HepG2 (cell line): ENCODE measurements at regions not wholly inside any gene's neighbourhood (a gene's known extent, or its start where the extent isn't known, plus 50 kb on each side); places are given as distances from the start of the nearest gene placed in this dataset.

ENCODE experiments used
- ATAC-seq: fragments of 200-7000 bp; cut with Tn5 transposase; 3 replicates; pipeline ENCODE4 v1.9.1; 2020; ENCODE audit warnings: mild to moderate bottlenecking, moderate library complexity
- BruUV-seq: library from RNA; stranded (reverse); fragments of 400-500 nt; replicated peaks from 2 replicates; lab custom pipeline; 2021; lab: Mats Ljungman, UMichigan
- CTCF ChIA-PET: fragments of 300-600 bp; formaldehyde crosslinking; extraction: SDS; loops from one replicate; lab custom pipeline; 2021; ENCODE audit warnings: low total read pairs, inconsistent platforms, low intra/inter-chr PET ratio; lab: Yijun Ruan, JAX
- POLR2A ChIA-PET: fragments of 350-600 bp; sonication (Branson Sonifier 250); formaldehyde crosslinking; loops from one replicate; lab custom pipeline; 2020; ENCODE audit warnings: antibody characterized with exemption, inconsistent platforms; lab: Yijun Ruan, JAX
- DNase-seq: peaks from one replicate; pipeline ENCODE4 v3.0.0-alpha.2; 2015; ENCODE audit warnings: low spot score
- FAIRE-seq: peaks from 3 replicates; lab custom pipeline; 2011; peaks lifted over from hg19 to GRCh38; lab: Jason Lieb, UNC
- H2AFZ ChIP-seq: one replicate; pipeline ENCODE4 v1.6.1; 2011; ENCODE audit warnings: low read length, inconsistent platforms
- H3K27ac ChIP-seq: fragments of 300-600 bp; 3 replicates; pipeline ENCODE4 v1.8.0; 2011; ENCODE audit warnings: mixed run types, mild to moderate bottlenecking, mixed read lengths, low read length, inconsistent platforms; ENCODE audit not compliant: insufficient read depth; ENCODE audit errors: extremely low read length
- H3K27me3 ChIP-seq, 2 experiments: fragments of 200-600 bp in 1 of 2; 2 replicates in 1 of 2; 3 replicates in 1 of 2; pipeline versions ENCODE4 v1.6.0 to v1.8.0; 2011; ENCODE audit warnings: low read length in 2 of 2, mild to moderate bottlenecking in 2 of 2, moderate library complexity in 2 of 2, inconsistent platforms in 1 of 2; ENCODE audit not compliant: insufficient read depth in 2 of 2, control insufficient read depth in 1 of 2
- H3K36me3 ChIP-seq, 2 experiments: fragments of 200-600 bp in 1 of 2; replicated peaks in 1 of 2; 2 replicates in 1 of 2; 3 replicates in 1 of 2; pipeline versions ENCODE4 v1.5.1 to v1.8.0; 2011; ENCODE audit warnings: low read length in 2 of 2, inconsistent platforms in 1 of 2; ENCODE audit not compliant: insufficient read depth in 2 of 2, control insufficient read depth in 1 of 2
- H3K4me1 ChIP-seq: 2 replicates; pipeline ENCODE4 v1.5.1; 2012; ENCODE audit warnings: low read length, inconsistent platforms; ENCODE audit not compliant: insufficient read depth
- H3K4me2 ChIP-seq: 2 replicates; pipeline ENCODE4 v1.6.0; 2011; ENCODE audit warnings: low read depth, low read length, inconsistent platforms
- H3K4me3 ChIP-seq, 3 experiments: fragments of 200-600 bp in 1 of 3; sonication (generic), shearing (Covaris generic) in 1 of 3; replicated peaks in 1 of 3; 2 replicates each; pipeline ENCODE4 v1.5.1; 2011 to 2016; ENCODE audit warnings: low read length in 3 of 3, inconsistent platforms in 2 of 3, low read depth in 2 of 3, mild to moderate bottlenecking in 2 of 3, control low read depth in 1 of 3, mixed read lengths in 1 of 3; ENCODE audit not compliant: insufficient read depth in 1 of 3
- H3K79me2 ChIP-seq: one replicate; pipeline ENCODE4 v1.6.1; 2011; ENCODE audit warnings: low read length, inconsistent platforms; ENCODE audit not compliant: insufficient read depth
- H3K9ac ChIP-seq: 2 replicates; pipeline ENCODE4 v1.6.0; 2011; ENCODE audit warnings: mild to moderate bottlenecking, low read depth, low read length, inconsistent platforms; ENCODE audit not compliant: insufficient read depth
- H3K9me3 ChIP-seq: 2 replicates; pipeline ENCODE4 v1.5.1; 2012; ENCODE audit warnings: mild to moderate bottlenecking, low read length
- H4K20me1 ChIP-seq: 2 replicates; pipeline ENCODE4 v1.6.0; 2011; ENCODE audit warnings: inconsistent platforms, mild to moderate bottlenecking, low read length, moderate library complexity; ENCODE audit not compliant: insufficient read depth
- ASH2L ChIP-seq: fragments of 300-600, 200-600 bp; sonication (generic); IDR thresholded peaks from 2 replicates; pipeline ENCODE4 v1.7.0; 2017; ENCODE audit warnings: low read depth, mild to moderate bottlenecking, moderate library complexity, mixed read lengths, low read length; ENCODE audit not compliant: insufficient read length
- HNRNPL ChIP-seq: fragments of 200-400 bp; formaldehyde crosslinking; IDR thresholded peaks from 2 replicates; pipeline ENCODE4 v1.6.1; 2017; ENCODE audit warnings: mild to moderate bottlenecking, low read depth, low read length
- MAF1 ChIP-seq: sonication (generic); formaldehyde crosslinking; IDR thresholded peaks from 2 replicates; pipeline ENCODE4 v1.5.0; 2020; ENCODE audit warnings: missing genetic modification reagents, borderline replicate concordance
- PRDM15 ChIP-seq: sonication (generic); formaldehyde crosslinking; IDR thresholded peaks from 2 replicates; pipeline ENCODE4 v1.4.0; 2020; ENCODE audit warnings: missing genetic modification reagents
- PRPF4 ChIP-seq: fragments of 200-400 bp; formaldehyde crosslinking; IDR thresholded peaks from 2 replicates; pipeline ENCODE4 v1.6.1; 2016; ENCODE audit warnings: low read length, low read depth; ENCODE audit not compliant: poor library complexity, severe bottlenecking
- SSRP1 ChIP-seq: IDR thresholded peaks from 2 replicates; pipeline ENCODE4 v1.6.1; 2016; ENCODE audit warnings: control low read depth
- WIZ ChIP-seq: sonication (generic); formaldehyde crosslinking; IDR thresholded peaks from 2 replicates; pipeline ENCODE4 v1.5.1; 2020; ENCODE audit warnings: mild to moderate bottlenecking, missing genetic modification reagents
- ZNF235 ChIP-seq: sonication (generic); formaldehyde crosslinking; IDR thresholded peaks from 2 replicates; pipeline ENCODE4 v1.8.1; 2023; ENCODE audit warnings: mild to moderate bottlenecking, missing genetic modification reagents, borderline replicate concordance
- ZNF337 ChIP-seq: sonication (generic); formaldehyde crosslinking; IDR thresholded peaks from 2 replicates; pipeline ENCODE4 v1.5.1; 2020; ENCODE audit warnings: missing genetic modification reagents, low read depth, mild to moderate bottlenecking, borderline replicate concordance
- ZNF564 ChIP-seq: sonication (generic); formaldehyde crosslinking; IDR thresholded peaks from 2 replicates; pipeline ENCODE4 v1.8.1; 2023; ENCODE audit warnings: mild to moderate bottlenecking, missing genetic modification reagents
- ZNF567 ChIP-seq: sonication (generic); formaldehyde crosslinking; IDR thresholded peaks from 2 replicates; pipeline ENCODE4 v1.8.1; 2023; ENCODE audit warnings: mild to moderate bottlenecking, missing genetic modification reagents, borderline replicate concordance
- ZNF746 ChIP-seq: sonication (generic); formaldehyde crosslinking; IDR thresholded peaks from 2 replicates; pipeline ENCODE4 v1.8.0; 2022; ENCODE audit warnings: mild to moderate bottlenecking, missing genetic modification reagents
- WGBS: methylation state at CpG from one replicate; pipeline ENCODE4 v1.1.6; 2017; ENCODE audit warnings: low lambda C conversion rate; 5-methylcytosine and 5-hydroxymethylcytosine counted together
- in situ Hi-C: cut with HindIII; loops from 2 replicates; pipeline ENCODE4 v1.10.0; 2017; ENCODE audit warnings: low pct_unique_long_range_greater_than_20kb; ENCODE audit not compliant: extremely low pct_ligation_motif_present
- intact Hi-C: fragments of 100-400 bp; cut with micrococcal nuclease; formaldehyde crosslinking; loops from one replicate; pipeline ENCODE4 v1.10.0; 2022; ENCODE audit not compliant: unreplicated experiment

GRCh38 chr6:22119500-22119899, 177.3 kb downstream of the PRL start:
- TF ChIP-seq MAF1 (CRISPR knock-in tag) (no peak), SSRP1 (CRISPR knock-in tag) (no peak), ZNF746 (CRISPR knock-in tag) (no peak), ZNF564 (CRISPR knock-in tag) (no peak), PRPF4 (no peak), HNRNPL (no peak), PRDM15 (CRISPR knock-in tag) (no peak), ASH2L (no peak), ZNF337 (CRISPR knock-in tag) (no peak), ZNF567 (CRISPR knock-in tag) (no peak), WIZ (CRISPR knock-in tag) (no peak), ZNF235 (CRISPR knock-in tag) (no peak)
- TF ChIP-seq, all 625 proteins: peak for 0
- H3K9me3 ChIP-seq, result peaks cover 12% of the 10 kb centered on the region; the same call in 1 of the 2 replicates
- WGBS, result 24% methylated on average over 1 of the region's 1 CpG
- no peaks in the 10 kb centered on the region for H3K79me2 ChIP-seq
- in situ Hi-C loops (no loop called here), intact Hi-C loops (no loop called here)
- H3K4me1 ChIP-seq, result no peaks in the 10 kb centered on the region
- H3K36me3 ChIP-seq, result no peaks in the 10 kb centered on the region
- FAIRE-seq, result no peak
- no peak overlapping the region for H3K4me2 ChIP-seq
- no peak overlapping the region for H3K27ac ChIP-seq
- BruUV-seq, result no TSS peak
- H3K4me3 ChIP-seq, result no peak overlapping the region
- no peaks in the 10 kb centered on the region for H4K20me1 ChIP-seq
- H2AFZ ChIP-seq, result no peak overlapping the region
- ChIA-PET POLR2A (no interaction called here), CTCF (no interaction called here)
- DNase-seq, result no peak
- H3K9ac ChIP-seq, result no peak overlapping the region
- H3K27me3 ChIP-seq, result no peaks in the 10 kb centered on the region
- no peak for ATAC-seq
